ENCODE measurements at regions not wholly inside any gene's neighbourhood (a gene's known extent, or its start where the extent isn't known, plus 50 kb on each side); places are given as distances from the start of the nearest gene placed in this dataset.

DNA sequence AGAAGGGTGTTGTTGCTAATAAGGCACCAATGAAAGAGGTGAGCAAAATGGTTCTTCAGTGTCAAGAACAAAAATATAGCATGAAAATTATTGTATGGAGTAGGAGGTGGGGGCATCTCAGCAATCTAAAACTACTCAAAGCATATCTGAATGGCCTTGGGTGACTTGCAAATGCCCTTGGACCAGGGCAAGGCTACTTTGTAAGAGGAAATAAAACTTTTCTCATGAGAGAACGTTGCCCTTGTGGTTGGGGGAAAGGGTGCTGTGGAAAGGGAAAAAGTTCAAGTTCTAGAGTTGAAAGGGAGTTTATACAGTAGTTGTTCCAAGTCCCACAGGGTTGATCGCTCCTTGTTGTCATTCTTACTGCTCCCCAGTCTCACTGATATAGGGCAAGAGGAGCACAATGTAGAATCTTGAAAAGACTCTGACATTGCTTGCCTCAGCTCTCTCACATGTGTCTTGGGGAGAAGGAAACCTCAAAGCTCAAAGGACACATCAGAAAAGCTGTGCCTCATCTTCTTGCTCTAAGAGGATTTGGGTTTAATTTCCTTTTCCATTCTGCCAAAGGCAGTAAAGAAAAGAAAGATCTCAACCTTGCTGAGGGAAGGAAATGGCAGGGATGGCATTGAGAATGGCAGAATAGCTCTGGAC, 270.5 kb downstream of the DUSP6 start:
- Mint-ChIP-seq H3K4me1 (ENCODE audit: low read depth, unreplicated experiment) (peaks cover 7% of the 10 kb centered on the region), H3K27ac (ENCODE audit: unreplicated experiment) (no peak overlapping the region)
- DNase-seq: no peak

DNA sequence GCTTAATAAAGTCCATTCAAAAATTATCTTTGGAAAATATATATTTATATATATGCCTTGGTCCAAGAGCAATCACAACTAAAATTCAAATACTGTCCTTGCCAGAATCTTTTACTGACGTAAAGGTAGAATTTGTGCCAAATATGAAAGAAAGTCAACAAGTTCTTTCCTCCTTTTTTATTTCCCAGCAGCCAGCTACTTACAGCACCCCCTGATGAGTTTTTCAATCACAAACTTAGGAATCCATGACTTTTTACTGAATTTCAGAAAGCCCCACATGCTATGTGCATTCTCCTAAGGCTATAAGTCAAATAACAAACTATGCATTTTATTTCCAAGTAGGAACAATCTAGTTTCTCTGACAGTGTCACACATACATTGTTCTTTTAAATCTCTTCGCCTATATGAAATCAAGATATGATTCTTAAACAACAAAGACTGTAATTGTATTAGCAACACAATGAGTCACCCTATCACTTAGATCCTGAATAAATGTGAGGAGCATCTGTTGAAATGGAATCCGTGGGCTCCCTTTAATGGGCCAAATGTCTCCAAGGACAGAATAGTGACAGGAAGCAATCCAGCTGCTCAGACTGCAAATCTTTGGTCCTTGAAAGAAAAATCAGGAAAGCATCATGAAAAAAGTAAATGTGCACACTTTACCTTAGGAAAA, 271.4 kb downstream of the DUSP6 start:
- CTCF ChIA-PET: no interaction called here
- Histone ChIP-seq H3K4me1 (peaks cover 4% of the 10 kb centered on the region; the same call in 1 of the 2 replicates), H3K27me3 (replicated peaks; ENCODE audit: control insufficient read depth, insufficient read depth, low read length) (no peaks in the 10 kb centered on the region), H3K36me3 (ENCODE audit: control insufficient read depth, insufficient read depth, low read length) (no peaks in the 10 kb centered on the region), H3K4me3 (ENCODE audit: low read depth, low read length) (no peak overlapping the region), H3K9me3 (peaks cover 4% of the 10 kb centered on the region; the same call in 1 of the 2 replicates)
- BruUV-seq (replicated peaks): no TSS peak
- Mint-ChIP-seq H3K9me3 (ENCODE audit: unreplicated experiment) (no peaks in the 10 kb centered on the region), H3K4me1 (ENCODE audit: low read depth, unreplicated experiment) (no peaks in the 10 kb centered on the region), H3K36me3 (ENCODE audit: insufficient read depth, unreplicated experiment) (peaks cover 4% of the 10 kb centered on the region), H3K4me3 (ENCODE audit: unreplicated experiment) (no peak overlapping the region), H3K27ac (ENCODE audit: unreplicated experiment) (no peak overlapping the region), H3K27me3 (ENCODE audit: insufficient read depth, unreplicated experiment) (no peaks in the 10 kb centered on the region)
- intact Hi-C loops (cut with micrococcal nuclease; ENCODE audit: unreplicated experiment): no loop called here
- POLR2A ChIA-PET: no interaction called here
- DNase-seq: no peak
- TF ChIP-seq, protein P1, sequence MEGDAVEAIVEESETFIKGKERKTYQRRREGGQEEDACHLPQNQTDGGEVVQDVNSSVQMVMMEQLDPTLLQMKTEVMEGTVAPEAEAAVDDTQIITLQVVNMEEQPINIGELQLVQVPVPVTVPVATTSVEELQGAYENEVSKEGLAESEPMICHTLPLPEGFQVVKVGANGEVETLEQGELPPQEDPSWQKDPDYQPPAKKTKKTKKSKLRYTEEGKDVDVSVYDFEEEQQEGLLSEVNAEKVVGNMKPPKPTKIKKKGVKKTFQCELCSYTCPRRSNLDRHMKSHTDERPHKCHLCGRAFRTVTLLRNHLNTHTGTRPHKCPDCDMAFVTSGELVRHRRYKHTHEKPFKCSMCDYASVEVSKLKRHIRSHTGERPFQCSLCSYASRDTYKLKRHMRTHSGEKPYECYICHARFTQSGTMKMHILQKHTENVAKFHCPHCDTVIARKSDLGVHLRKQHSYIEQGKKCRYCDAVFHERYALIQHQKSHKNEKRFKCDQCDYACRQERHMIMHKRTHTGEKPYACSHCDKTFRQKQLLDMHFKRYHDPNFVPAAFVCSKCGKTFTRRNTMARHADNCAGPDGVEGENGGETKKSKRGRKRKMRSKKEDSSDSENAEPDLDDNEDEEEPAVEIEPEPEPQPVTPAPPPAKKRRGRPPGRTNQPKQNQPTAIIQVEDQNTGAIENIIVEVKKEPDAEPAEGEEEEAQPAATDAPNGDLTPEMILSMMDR (IDR thresholded peaks at IDR 0.05; ENCODE audit: insufficient read depth in 1 of 2, low read depth in 1 of 2, low read length in 1 of 2, severe bottlenecking in 1 of 2, unreplicated experiment in 1 of 2): no peak

More for the DNA sequence above, 270.5 kb downstream of the DUSP6 start:
- Mint-ChIP-seq H3K4me3 (ENCODE audit: unreplicated experiment) (no peak overlapping the region), H3K27me3 (ENCODE audit: insufficient read depth, unreplicated experiment) (no peaks in the 10 kb centered on the region), H3K36me3 (ENCODE audit: insufficient read depth, unreplicated experiment) (peaks cover 4% of the 10 kb centered on the region), H3K9me3 (ENCODE audit: unreplicated experiment) (no peaks in the 10 kb centered on the region)
- H3K4me3 ChIP-seq (ENCODE audit: low read depth, low read length): no peak overlapping the region
- BruUV-seq (replicated peaks): no TSS peak
- intact Hi-C loops (cut with micrococcal nuclease; ENCODE audit: unreplicated experiment): no loop called here
- H3K9me3 ChIP-seq: peaks cover 4% of the 10 kb centered on the region; the same call in 1 of the 2 replicates
- no peaks in the 10 kb centered on the region for H3K27me3 ChIP-seq (replicated peaks; ENCODE audit: control insufficient read depth, insufficient read depth, low read length)
- POLR2A ChIA-PET: no interaction called here
- CTCF ChIA-PET: no interaction called here
- TF ChIP-seq, protein P1 (IDR thresholded peaks at IDR 0.05; ENCODE audit: insufficient read depth in 1 of 2, low read depth in 1 of 2, low read length in 1 of 2, severe bottlenecking in 1 of 2, unreplicated experiment in 1 of 2): no peak
- H3K36me3 ChIP-seq (ENCODE audit: control insufficient read depth, insufficient read depth, low read length): no peaks in the 10 kb centered on the region
- peaks cover 12% of the 10 kb centered on the region for H3K4me1 ChIP-seq

DNA sequence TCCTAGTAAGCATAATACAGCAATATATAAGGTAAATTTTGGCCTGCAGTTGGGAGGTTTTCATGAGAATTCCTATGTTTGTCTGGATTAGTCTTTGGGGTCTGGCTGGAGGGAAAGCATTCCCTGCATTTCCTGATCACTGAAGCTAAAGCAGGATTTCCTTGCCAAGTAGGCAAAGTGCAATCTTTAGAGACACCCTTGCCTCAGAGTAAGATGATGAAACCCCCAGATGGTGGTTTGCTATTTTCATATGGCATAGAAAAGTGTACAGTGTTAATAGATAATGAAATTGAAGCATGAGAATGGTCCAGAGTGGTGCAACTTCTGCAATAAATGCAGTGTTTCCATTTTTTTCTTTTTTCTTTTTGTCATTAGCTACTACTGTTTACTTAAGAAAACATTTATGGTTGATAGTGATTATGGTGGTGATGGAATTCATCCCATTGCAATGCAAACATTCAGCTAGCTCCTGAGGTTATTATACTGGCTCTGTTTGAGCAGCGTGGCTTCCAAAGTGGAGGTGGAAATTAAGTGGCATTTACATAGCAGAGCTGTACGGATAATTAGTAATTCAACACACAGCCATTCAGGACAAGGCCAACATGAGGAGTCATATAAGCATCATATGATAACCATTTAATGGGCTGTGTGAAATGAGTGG, 276.3 kb downstream of the DUSP6 start:
- H3K27ac Mint-ChIP-seq (ENCODE audit: unreplicated experiment): no peak overlapping the region
- Histone ChIP-seq H3K9me3 (peaks cover 4% of the 10 kb centered on the region; the same call in 1 of the 2 replicates), H3K36me3 (ENCODE audit: control insufficient read depth, insufficient read depth, low read length) (no peaks in the 10 kb centered on the region), H3K27me3 (replicated peaks; ENCODE audit: control insufficient read depth, insufficient read depth, low read length) (no peaks in the 10 kb centered on the region), H3K4me1 (no peaks in the 10 kb centered on the region), H3K4me3 (ENCODE audit: low read depth, low read length) (no peak overlapping the region)
- no peaks in the 10 kb centered on the region for H3K36me3 Mint-ChIP-seq (ENCODE audit: insufficient read depth, unreplicated experiment)
- TF ChIP-seq, protein P1 (IDR thresholded peaks at IDR 0.05; ENCODE audit: insufficient read depth in 1 of 2, low read depth in 1 of 2, low read length in 1 of 2, severe bottlenecking in 1 of 2, unreplicated experiment in 1 of 2): no peak
- BruUV-seq (replicated peaks): no TSS peak
- DNase-seq: no peak
- ChIA-PET POLR2A (interaction anchor here (0.5 kb wide), 1 partner anchor 155 kb away, joined by 6 read pairs; no protein-coding TSS in a partner anchor), CTCF (no interaction called here)
- no peaks in the 10 kb centered on the region for H3K4me1 Mint-ChIP-seq (ENCODE audit: low read depth, unreplicated experiment)
- H3K4me3 Mint-ChIP-seq (ENCODE audit: unreplicated experiment): no peak overlapping the region
- H3K9me3 Mint-ChIP-seq (ENCODE audit: unreplicated experiment): no peaks in the 10 kb centered on the region
- no peaks in the 10 kb centered on the region for H3K27me3 Mint-ChIP-seq (ENCODE audit: insufficient read depth, unreplicated experiment)
- intact Hi-C loops (cut with micrococcal nuclease; ENCODE audit: unreplicated experiment): no loop called here

Data from Caco-2 (cell line).